Calu3 (cell line): ENCODE measurements at regions not wholly inside any gene's neighbourhood (a gene's known extent, or its start where the extent isn't known, plus 50 kb on each side); places are given as distances from the start of the nearest gene placed in this dataset.

Source experiments
- BruUV-seq: library from RNA; stranded (reverse); fragments of 400-500 nt; replicated peaks from 2 replicates; lab custom pipeline; 2021; lab: Mats Ljungman, UMichigan
- CTCF ChIA-PET: fragments of 300-600 bp; sonication (Branson Sonifier 250); formaldehyde crosslinking; loops from one replicate; lab custom pipeline; 2022; ENCODE audit warnings: antibody characterized with exemption; lab: Charles Lee
- DNase-seq: peaks from one replicate; pipeline ENCODE4 v3.0.0; 2022
- H3K27ac Mint-ChIP-seq: one replicate; pipeline ENCODE4 v1.8.0; 2022; ENCODE audit warnings: mixed read lengths; ENCODE audit not compliant: unreplicated experiment
- H3K27me3 Mint-ChIP-seq: one replicate; pipeline ENCODE4 v1.8.0; 2022; ENCODE audit warnings: mixed read lengths; ENCODE audit not compliant: unreplicated experiment
- H3K36me3 Mint-ChIP-seq: one replicate; pipeline ENCODE4 v1.8.0; 2022; ENCODE audit warnings: mild to moderate bottlenecking, moderate library complexity, mixed read lengths; ENCODE audit not compliant: insufficient read depth, unreplicated experiment
- H3K4me1 Mint-ChIP-seq: one replicate; pipeline ENCODE4 v1.8.0; 2022; ENCODE audit warnings: mild to moderate bottlenecking, low read depth, mixed read lengths; ENCODE audit not compliant: unreplicated experiment
- H3K4me3 Mint-ChIP-seq: one replicate; pipeline ENCODE4 v1.8.0; 2022; ENCODE audit warnings: mild to moderate bottlenecking, low read depth, moderate library complexity, mixed read lengths; ENCODE audit not compliant: unreplicated experiment
- H3K9me3 Mint-ChIP-seq: one replicate; pipeline ENCODE4 v1.8.0; 2022; ENCODE audit warnings: low read depth, mixed read lengths; ENCODE audit not compliant: unreplicated experiment
- CTCF ChIP-seq: fragments of 200-600 bp; IDR thresholded peaks from one replicate; pipeline ENCODE4 v1.8.0; 2022; ENCODE audit warnings: antibody characterized with exemption; ENCODE audit not compliant: unreplicated experiment
- intact Hi-C: fragments of 100-400 bp; cut with micrococcal nuclease; formaldehyde crosslinking; loops from one replicate; pipeline ENCODE4 v1.10.0; 2022; ENCODE audit not compliant: unreplicated experiment

- no TSS peak for BruUV-seq
- CTCF ChIA-PET, result interaction anchor here (0.5 to 3.0 kb wide), 4 partner anchors 8 to 178 kb away, joined by 3 to 14 read pairs (median 4); no protein-coding TSS in a partner anchor
These were observed 134.9 kb upstream of the MAX start for GRCh38 chr14:65237023-65237814.

GRCh38 chr14:65237941-65238340 is 135.6 kb upstream of the MAX start:
- Mint-ChIP-seq H3K4me1 (peaks cover 60% of the 10 kb centered on the region), H3K9me3 (peaks cover 5% of the 10 kb centered on the region), H3K4me3 (peak overlapping the region; percentile 33), H3K36me3 (peaks cover 20% of the 10 kb centered on the region), H3K27me3 (no peaks in the 10 kb centered on the region), H3K27ac (peak overlapping the region; percentile 92)
- CTCF ChIA-PET, result interaction anchor here (0.5 to 3.0 kb wide), 7 partner anchors 8 to 177 kb away, joined by 3 to 14 read pairs (median 3); partner anchors contain the start of gene FUT8
- no peak for TF ChIP-seq CTCF
- peak; percentile 76 for DNase-seq
- intact Hi-C loops, result no loop called here
- no TSS peak for BruUV-seq

More at GRCh38 chr14:65237023-65237814, 134.9 kb upstream of the MAX start:
- DNase-seq, result no peak
- Mint-ChIP-seq H3K27ac (peak overlapping the region; percentile 92), H3K27me3 (no peaks in the 10 kb centered on the region), H3K36me3 (peaks cover 20% of the 10 kb centered on the region), H3K4me1 (peaks cover 60% of the 10 kb centered on the region), H3K9me3 (peaks cover 5% of the 10 kb centered on the region), H3K4me3 (peak overlapping the region; percentile 33)
- intact Hi-C loops, result no loop called here
- TF ChIP-seq CTCF, result no peak

GRCh38 chr14:65238456-65238855 is 136.1 kb upstream of the MAX start:
- DNase-seq, result peak; percentile 60
- Mint-ChIP-seq H3K4me1 (peaks cover 57% of the 10 kb centered on the region), H3K27ac (peak overlapping the region; percentile 92), H3K9me3 (peaks cover 2% of the 10 kb centered on the region), H3K27me3 (no peaks in the 10 kb centered on the region), H3K36me3 (peaks cover 16% of the 10 kb centered on the region), H3K4me3 (peak overlapping the region; percentile 33)
- CTCF ChIA-PET, result interaction anchor here (0.7 to 3.0 kb wide), 11 partner anchors 9 to 177 kb away, joined by 3 to 14 read pairs (median 3); partner anchors contain the start of gene FUT8
- TF ChIP-seq CTCF, result no peak
- BruUV-seq, result TSS peak; percentile 87
- intact Hi-C loops, result no loop called here

GRCh38 chr14:65239143-65239937 is 137.0 kb upstream of the MAX start:
- peaks cover 2% of the 10 kb centered on the region for H3K9me3 Mint-ChIP-seq
- peaks cover 48% of the 10 kb centered on the region for H3K4me1 Mint-ChIP-seq
- peaks cover 15% of the 10 kb centered on the region for H3K36me3 Mint-ChIP-seq
- no peak for TF ChIP-seq CTCF
- BruUV-seq, result no TSS peak
- intact Hi-C loops, result no loop called here
- CTCF ChIA-PET, result interaction anchor here (0.5 to 3.0 kb wide), 10 partner anchors 9 to 184 kb away, joined by 3 to 14 read pairs (median 4); partner anchors contain the start of gene FUT8
- peak overlapping the region; percentile 45 for H3K4me3 Mint-ChIP-seq
- no peak for DNase-seq
- H3K27me3 Mint-ChIP-seq, result no peaks in the 10 kb centered on the region
- peak overlapping the region; percentile 92 for H3K27ac Mint-ChIP-seq
